Cardiac septum (tissue), 1 donor: ENCODE measurements at regions not wholly inside any gene's neighbourhood (a gene's known extent, or its start where the extent isn't known, plus 50 kb on each side); places are given as distances from the start of the nearest gene placed in this dataset.

Experiments
- DNase-seq: peaks from one replicate; pipeline ENCODE4 v3.0.0-alpha.2; 2020; ENCODE audit warnings: low spot score
- intact Hi-C: fragments of 100-400 bp; cut with DNase I; formaldehyde crosslinking; loops from one replicate; pipeline ENCODE4 v1.14.0; 2022
- donor health status: DM: no; HTN: no; CAD: no.

- intact Hi-C loops: no loop called here
- DNase-seq: no peak
Measured at GRCh38 chr16:86786994-86787393, 208.6 kb downstream of the FOXL1 start.

GRCh38 chr16:86787538-86787937, 209.2 kb downstream of the FOXL1 start:
- no peak for DNase-seq
- intact Hi-C loops: no loop called here

- intact Hi-C loops: no loop called here
- DNase-seq: no peak
Measured at GRCh38 chr16:86789621-86790051, 211.3 kb downstream of the FOXL1 start.

- DNase-seq: no peak
- intact Hi-C loops: no loop called here
Measured at GRCh38 chr16:86791287-86792035, 213.1 kb downstream of the FOXL1 start.

GRCh38 chr16:86794216-86794864, 216.0 kb downstream of the FOXL1 start:
- no peak for DNase-seq
- intact Hi-C loops: no loop called here

- intact Hi-C loops: no loop called here
Measured at GRCh38 chr16:86797700-86798099, 219.4 kb downstream of the FOXL1 start.

GRCh38 chr16:86798247-86799041, 220.1 kb downstream of the FOXL1 start:
- DNase-seq: no peak
- intact Hi-C loops: no loop called here

More at GRCh38 chr16:86797700-86798099, 219.4 kb downstream of the FOXL1 start:
- no peak for DNase-seq

- DNase-seq: no peak
- intact Hi-C loops: no loop called here
Measured at GRCh38 chr16:86799367-86799766, 221.0 kb downstream of the FOXL1 start.

GRCh38 chr16:86800894-86801293, 222.5 kb downstream of the FOXL1 start:
- no peak for DNase-seq
- intact Hi-C loops: no loop called here

- no peak for DNase-seq
- intact Hi-C loops: no loop called here
Measured at GRCh38 chr16:86802013-86802412, 223.7 kb downstream of the FOXL1 start.

GRCh38 chr16:86805188-86805587, 226.8 kb downstream of the FOXL1 start:
- intact Hi-C loops: no loop called here
- DNase-seq: no peak

GRCh38 chr16:86806181-86806837, 228.0 kb downstream of the FOXL1 start:
- intact Hi-C loops: no loop called here
- DNase-seq: no peak

GRCh38 chr16:86806838-86807351, 228.5 kb downstream of the FOXL1 start:
- intact Hi-C loops: no loop called here
- no peak for DNase-seq

GRCh38 chr16:86808863-86809444, 230.6 kb downstream of the FOXL1 start:
- DNase-seq: no peak
- intact Hi-C loops: no loop called here

- intact Hi-C loops: no loop called here
- no peak for DNase-seq
Measured at GRCh38 chr16:86809458-86809955, 231.2 kb downstream of the FOXL1 start.

- intact Hi-C loops: no loop called here
- DNase-seq: no peak
Measured at GRCh38 chr16:86810062-86810461, 231.7 kb downstream of the FOXL1 start.

GRCh38 chr16:86812363-86812970, 234.1 kb downstream of the FOXL1 start:
- intact Hi-C loops: no loop called here
- DNase-seq: no peak

- DNase-seq: no peak
- intact Hi-C loops: no loop called here
Measured at GRCh38 chr16:86814256-86814655, 235.9 kb downstream of the FOXL1 start.
